Spinal cord (tissue), 9 donors: ENCODE measurements at regions not wholly inside any gene's neighbourhood (a gene's known extent, or its start where the extent isn't known, plus 50 kb on each side); places are given as distances from the start of the nearest gene placed in this dataset.
A peak's percentile ranks its signal among the peaks of the same experiment; 100 is the strongest.

Experiments
- DNase-seq, 6 donors: peaks; one replicate each; pipeline versions ENCODE4 v3.0.0 to v3.0.0-alpha.2; 2013 to 2015; ENCODE audit warnings: low spot score in 6 of 6, low read depth in 4 of 6
- H3K27ac ChIP-seq: one replicate; pipeline ENCODE4 v1.5.1; 2013; ENCODE audit warnings: low read depth, low read length, control low read depth
- H3K27me3 ChIP-seq: one replicate; pipeline ENCODE4 v1.6.1; 2013; ENCODE audit warnings: low read length; ENCODE audit not compliant: control insufficient read depth, insufficient read depth
- H3K36me3 ChIP-seq: one replicate; pipeline ENCODE4 v1.6.1; 2013; ENCODE audit warnings: low read length; ENCODE audit not compliant: control insufficient read depth, insufficient read depth
- H3K4me1 ChIP-seq: one replicate; pipeline ENCODE4 v1.6.1; 2013; ENCODE audit warnings: low read length; ENCODE audit not compliant: control insufficient read depth, insufficient read depth
- H3K4me3 ChIP-seq: one replicate; pipeline ENCODE4 v1.5.1; 2013; ENCODE audit warnings: low read depth, low read length, control low read depth
- H3K9me3 ChIP-seq: one replicate; pipeline ENCODE4 v1.6.1; 2013; ENCODE audit warnings: low read length; ENCODE audit not compliant: control insufficient read depth, insufficient read depth
- WGBS: methylation state at CpG from one replicate; pipeline ENCODE4 v1.1.5; 2013; ENCODE audit warnings: missing lambda C conversion rate; ENCODE audit not compliant: insufficient coverage; 5-methylcytosine and 5-hydroxymethylcytosine counted together
- donor health status: healthy.

DNA sequence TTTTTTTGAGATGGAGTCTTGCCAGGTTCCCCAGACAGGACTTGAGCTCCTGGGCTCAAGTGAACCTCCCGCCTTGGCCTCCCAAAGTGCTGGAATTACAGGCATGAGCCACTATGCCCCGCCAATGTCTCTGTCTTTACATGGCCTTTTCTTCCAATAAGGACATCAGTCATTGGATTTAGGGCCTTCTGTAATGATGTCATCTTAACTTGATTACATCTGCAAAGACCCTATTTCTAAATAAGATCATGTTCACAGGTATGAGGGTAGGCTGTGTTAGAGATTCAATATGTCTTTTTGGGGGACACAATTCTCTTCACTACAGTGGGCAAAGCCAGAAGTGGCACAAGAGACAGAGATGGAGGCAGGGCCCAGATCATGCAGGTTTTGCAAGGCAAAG lies 68.1 kb downstream of the PMAIP1 start:
- WGBS: 100% methylated on average over 1 of the region's 2 CpGs

DNA sequence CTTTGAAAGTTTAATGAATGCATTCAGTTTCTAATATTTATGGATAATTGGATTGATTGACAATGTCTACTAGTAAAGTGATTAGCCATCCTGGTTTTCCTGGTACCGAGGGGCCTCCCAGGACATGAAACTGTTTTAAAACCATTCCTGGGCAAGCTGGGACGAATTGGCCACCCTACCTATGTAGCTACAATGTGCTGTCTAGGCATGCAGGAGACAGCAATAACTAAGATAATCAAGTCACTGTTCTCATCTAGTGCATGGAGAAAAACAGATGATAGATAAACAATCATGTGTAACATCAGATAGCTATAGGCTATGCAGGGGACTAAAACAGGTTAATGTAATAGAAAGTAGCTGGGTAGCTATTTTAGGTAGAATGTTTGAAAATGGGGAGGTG lies 67.1 kb downstream of the PMAIP1 start:
- H3K27me3 ChIP-seq: no peaks in the 10 kb centered on the region
- H3K27ac ChIP-seq: no peak overlapping the region
- no peaks in the 10 kb centered on the region for H3K9me3 ChIP-seq
- no peak overlapping the region for H3K4me3 ChIP-seq
- H3K4me1 ChIP-seq: no peaks in the 10 kb centered on the region
- no peak for DNase-seq
- no peaks in the 10 kb centered on the region for H3K36me3 ChIP-seq
- WGBS: 40% methylated on average over 1 of the region's 2 CpGs

More for the DNA sequence above, 68.1 kb downstream of the PMAIP1 start:
- no peaks in the 10 kb centered on the region for H3K27me3 ChIP-seq
- no peaks in the 10 kb centered on the region for H3K36me3 ChIP-seq
- no peaks in the 10 kb centered on the region for H3K9me3 ChIP-seq
- no peaks in the 10 kb centered on the region for H3K4me1 ChIP-seq
- no peak overlapping the region for H3K4me3 ChIP-seq
- DNase-seq: no peak
- no peak overlapping the region for H3K27ac ChIP-seq

DNA sequence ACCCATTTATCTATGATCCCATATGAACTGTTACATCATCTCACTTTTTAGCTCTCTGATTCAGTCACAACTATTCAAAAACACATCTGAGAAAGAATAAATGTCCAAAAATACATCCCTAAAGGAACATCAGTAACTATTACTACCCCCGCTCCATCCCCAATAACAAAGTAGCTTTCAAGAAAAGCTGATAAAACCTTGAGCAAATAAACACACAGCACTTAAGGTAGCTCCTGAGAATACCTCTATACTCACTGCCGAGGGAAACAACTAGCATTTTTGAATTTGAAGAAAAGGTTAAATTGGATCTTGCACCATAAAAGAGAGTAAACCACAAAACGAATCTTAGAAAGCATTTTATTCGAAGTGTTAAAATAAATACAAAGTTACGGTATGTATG lies 63.4 kb downstream of the PMAIP1 start:
- Histone ChIP-seq H3K27ac (no peak overlapping the region), H3K36me3 (no peaks in the 10 kb centered on the region), H3K9me3 (no peaks in the 10 kb centered on the region), H3K4me3 (no peak overlapping the region), H3K4me1 (no peaks in the 10 kb centered on the region), H3K27me3 (no peaks in the 10 kb centered on the region)
- no peak for DNase-seq
- WGBS: 100% methylated on average over 1 of the region's 5 CpGs

DNA sequence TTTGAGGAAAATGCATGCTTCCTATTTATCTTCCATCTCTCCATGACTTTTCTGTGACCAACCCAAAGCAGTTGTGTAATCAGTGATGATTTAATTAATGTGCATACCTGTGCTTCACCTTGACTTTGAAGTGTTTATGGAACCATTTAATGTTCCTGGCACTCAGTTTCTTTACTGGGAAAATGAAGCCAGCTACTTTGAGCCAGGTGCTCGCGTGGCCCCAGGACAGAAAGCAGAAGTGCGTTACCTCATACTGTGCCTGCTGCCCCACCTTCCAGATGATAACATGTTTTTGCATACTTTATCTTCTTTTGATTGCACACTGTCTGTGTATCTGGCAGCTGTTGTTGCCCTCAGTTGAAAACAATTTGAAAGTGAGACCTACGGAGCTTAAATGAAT lies 61.3 kb downstream of the PMAIP1 start:
- DNase-seq: no peak
- Histone ChIP-seq H3K27me3 (no peaks in the 10 kb centered on the region), H3K4me3 (no peak overlapping the region), H3K27ac (no peak overlapping the region), H3K4me1 (no peaks in the 10 kb centered on the region), H3K36me3 (no peaks in the 10 kb centered on the region), H3K9me3 (no peaks in the 10 kb centered on the region)
- WGBS: 93% methylated on average over 2 of the region's 4 CpGs

DNA sequence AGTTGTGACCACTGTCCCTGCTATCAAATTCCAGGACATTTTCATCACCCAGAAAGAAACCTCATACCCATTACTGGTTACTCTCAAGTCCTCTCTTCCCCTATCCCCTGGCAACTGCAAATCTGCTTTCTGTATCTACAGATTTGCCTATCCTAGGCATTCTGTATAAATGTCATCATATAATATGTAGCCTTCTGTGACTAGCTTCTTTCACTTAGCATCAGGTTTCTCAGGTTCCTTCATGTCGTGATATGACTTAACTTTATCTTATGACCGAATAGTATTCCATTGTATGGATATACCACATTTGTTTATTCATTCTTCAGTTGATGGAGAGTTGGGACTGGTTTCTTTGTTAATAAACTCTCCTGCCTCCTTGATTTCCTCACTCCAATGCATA lies 60.5 kb downstream of the PMAIP1 start:
- DNase-seq: no peak
- H3K4me3 ChIP-seq: no peak overlapping the region
- H3K27ac ChIP-seq: no peak overlapping the region
- no peaks in the 10 kb centered on the region for H3K9me3 ChIP-seq
- no peaks in the 10 kb centered on the region for H3K4me1 ChIP-seq
- H3K27me3 ChIP-seq: no peaks in the 10 kb centered on the region
- no peaks in the 10 kb centered on the region for H3K36me3 ChIP-seq
- no CpG with 5 or more reads among the region's 2 CpGs for WGBS

DNA sequence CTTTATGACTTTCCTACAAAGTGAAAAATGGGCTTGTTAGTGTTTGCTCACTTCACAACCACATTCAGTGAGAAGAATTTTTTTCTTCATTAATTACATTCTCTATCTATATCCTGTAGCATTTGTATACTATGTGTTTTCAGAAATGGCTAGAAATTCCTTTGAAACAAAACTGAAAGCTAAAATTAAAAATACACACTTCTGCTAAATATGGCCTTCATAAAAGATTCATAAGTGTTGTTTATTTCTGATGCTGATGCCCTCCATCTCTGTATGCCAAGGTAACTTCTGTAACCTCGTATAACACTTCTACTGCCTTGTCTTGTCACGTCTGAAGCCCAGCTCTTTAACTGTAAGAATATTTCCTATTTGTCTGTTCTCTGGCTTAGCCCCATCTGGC lies 59.8 kb downstream of the PMAIP1 start:
- H3K4me1 ChIP-seq: no peaks in the 10 kb centered on the region
- whole genome bisulfite sequencing: no CpG with 5 or more reads among the region's 2 CpGs
- H3K9me3 ChIP-seq: no peaks in the 10 kb centered on the region
- H3K4me3 ChIP-seq: no peak overlapping the region
- H3K27me3 ChIP-seq: no peaks in the 10 kb centered on the region
- no peak overlapping the region for H3K27ac ChIP-seq
- H3K36me3 ChIP-seq: no peaks in the 10 kb centered on the region
- no peak for DNase-seq

DNA sequence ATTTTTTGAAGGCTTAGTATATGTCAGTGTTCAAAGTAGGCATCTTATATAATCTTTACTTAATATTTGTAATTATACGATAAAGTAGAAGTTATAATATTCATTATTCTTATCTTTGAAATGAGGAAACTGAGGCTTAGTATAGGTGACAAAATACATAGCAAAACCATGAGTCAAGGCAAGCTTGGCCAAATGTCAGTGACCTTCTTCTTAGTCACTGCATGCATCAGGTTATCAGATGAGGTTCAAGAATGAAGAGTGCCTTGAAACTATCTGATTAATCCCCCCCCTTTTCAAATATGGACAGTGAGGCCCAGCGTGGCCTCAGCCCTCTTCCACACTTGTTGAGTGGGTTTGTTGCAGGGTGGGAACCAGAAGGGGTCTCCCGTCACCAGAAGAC lies 59.3 kb downstream of the PMAIP1 start:
- no peak for DNase-seq
- no peaks in the 10 kb centered on the region for H3K9me3 ChIP-seq
- H3K36me3 ChIP-seq: no peaks in the 10 kb centered on the region
- WGBS: no CpG with 5 or more reads among the region's 3 CpGs
- no peaks in the 10 kb centered on the region for H3K27me3 ChIP-seq
- no peaks in the 10 kb centered on the region for H3K4me1 ChIP-seq
- H3K27ac ChIP-seq: no peak overlapping the region
- H3K4me3 ChIP-seq: no peak overlapping the region

DNA sequence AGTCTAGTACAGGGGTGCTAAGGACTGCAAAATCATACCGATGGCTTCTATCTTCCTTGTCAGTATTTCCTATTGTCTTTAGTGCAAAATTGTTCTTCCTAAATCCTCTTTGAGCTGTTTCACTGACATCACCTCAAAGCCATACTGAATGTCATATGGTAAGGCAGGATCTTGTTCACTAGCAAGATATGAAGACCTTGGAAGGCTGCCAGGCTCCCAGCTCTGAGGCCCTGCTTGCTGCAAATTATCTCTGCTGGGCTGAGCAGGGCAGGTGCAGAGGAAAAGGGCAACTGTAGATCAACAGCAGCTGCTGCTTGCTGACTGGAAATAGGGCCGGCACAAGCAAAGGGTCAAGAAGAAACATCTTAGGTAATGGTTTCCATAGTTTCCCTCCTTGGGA lies 58.2 kb downstream of the PMAIP1 start:
- WGBS: 33% methylated on average over 2 of the region's 2 CpGs

DNA sequence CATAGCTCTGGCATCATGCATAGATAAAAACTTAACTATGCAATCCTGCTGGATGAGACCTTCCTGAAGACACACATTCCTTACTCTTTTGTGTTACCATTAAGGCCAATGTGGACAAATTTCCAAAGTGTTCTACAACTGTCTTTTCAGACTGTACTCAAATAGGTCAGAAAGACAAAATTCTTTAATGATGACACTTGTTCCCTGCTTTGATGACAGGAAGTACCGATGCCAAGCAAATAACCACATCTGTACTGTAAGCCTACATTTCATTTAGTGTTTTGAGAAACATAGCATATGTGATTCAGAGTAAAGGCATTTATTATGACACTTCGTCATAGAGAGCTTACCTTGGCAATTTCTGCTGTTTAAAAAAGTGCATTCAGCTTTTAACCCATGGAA lies 55.0 kb downstream of the PMAIP1 start:
- no peak overlapping the region for H3K4me3 ChIP-seq
- no peaks in the 10 kb centered on the region for H3K4me1 ChIP-seq
- no peaks in the 10 kb centered on the region for H3K36me3 ChIP-seq
- DNase-seq: no peak
- 92% methylated on average over 1 of the region's 2 CpGs for WGBS
- no peaks in the 10 kb centered on the region for H3K9me3 ChIP-seq
- H3K27me3 ChIP-seq: no peaks in the 10 kb centered on the region
- H3K27ac ChIP-seq: no peak overlapping the region

More for the DNA sequence above, 58.2 kb downstream of the PMAIP1 start:
- Histone ChIP-seq H3K27me3 (no peaks in the 10 kb centered on the region), H3K36me3 (no peaks in the 10 kb centered on the region), H3K4me1 (no peaks in the 10 kb centered on the region), H3K4me3 (no peak overlapping the region), H3K9me3 (no peaks in the 10 kb centered on the region), H3K27ac (no peak overlapping the region)
- peak in 5 of 6 donors; percentile 4 to 86 (median 26) for DNase-seq

DNA sequence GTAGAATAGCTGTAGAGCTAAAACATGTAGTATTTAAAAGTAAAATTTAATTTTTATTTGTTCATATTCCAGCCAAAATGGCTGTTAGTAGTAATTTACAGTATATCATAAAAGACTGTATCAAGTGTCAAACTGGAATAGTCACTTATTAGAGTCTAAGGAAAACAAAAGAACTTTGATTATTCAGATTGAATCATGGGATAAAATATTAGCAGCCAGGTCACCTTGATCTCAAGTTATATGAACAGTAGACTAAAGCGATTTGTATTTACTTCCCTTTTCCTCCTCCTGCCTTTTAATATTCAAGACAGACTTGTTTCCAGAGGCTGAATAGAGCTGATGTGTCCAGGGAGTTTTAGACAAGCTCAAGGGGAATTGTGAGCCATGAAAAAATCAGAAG lies 54.4 kb downstream of the PMAIP1 start:
- no CpG with 5 or more reads among the region's 1 CpG for WGBS
- Histone ChIP-seq H3K27me3 (no peaks in the 10 kb centered on the region), H3K36me3 (no peaks in the 10 kb centered on the region), H3K27ac (no peak overlapping the region), H3K4me1 (no peaks in the 10 kb centered on the region), H3K4me3 (no peak overlapping the region), H3K9me3 (no peaks in the 10 kb centered on the region)
- DNase-seq: no peak
